DMS153 (cell line): ENCODE measurements at regions not wholly inside any gene's neighbourhood (a gene's known extent, or its start where the extent isn't known, plus 50 kb on each side); places are given as distances from the start of the nearest gene placed in this dataset.
"Not testable (repeated sequence)": the region's sequence is repeated elsewhere in the genome, so short reads cannot be mapped to it uniquely, and the experiment has no call there.

Experiments
- DNase-seq: peaks from one replicate; lab custom pipeline; 2025; lab: John Stamatoyannopoulos, UW

DNA sequence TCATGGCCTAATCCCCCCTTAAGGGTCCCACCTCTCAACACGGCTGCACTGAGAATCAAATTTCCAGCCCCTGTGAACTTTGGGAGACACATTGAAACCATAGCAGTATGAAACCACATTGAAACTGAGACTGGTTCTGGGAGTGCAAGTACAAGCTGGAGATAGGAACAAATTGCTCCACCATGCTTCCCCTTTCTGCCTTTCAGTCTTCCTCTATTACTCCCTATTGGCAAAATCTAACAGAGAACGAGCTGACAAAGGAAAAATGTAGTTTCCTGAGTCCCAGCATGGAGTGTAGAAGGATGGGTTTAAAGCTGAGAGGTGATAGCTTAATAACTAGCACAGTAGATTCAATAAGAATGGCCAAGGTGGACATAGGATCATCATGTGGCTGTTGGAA is 161.7 kb upstream of the RPL34 start:
- no peak for DNase-seq

- no peak for DNase-seq
Observed at GRCh38 chr4:108454227-108454626, 166.1 kb upstream of the RPL34 start.

- DNase-seq, result no peak
Observed at GRCh38 chr4:108453366-108453765, 167.0 kb upstream of the RPL34 start.

- DNase-seq, result no peak
Observed at GRCh38 chr4:108450236-108450898, 170.0 kb upstream of the RPL34 start.

DNA sequence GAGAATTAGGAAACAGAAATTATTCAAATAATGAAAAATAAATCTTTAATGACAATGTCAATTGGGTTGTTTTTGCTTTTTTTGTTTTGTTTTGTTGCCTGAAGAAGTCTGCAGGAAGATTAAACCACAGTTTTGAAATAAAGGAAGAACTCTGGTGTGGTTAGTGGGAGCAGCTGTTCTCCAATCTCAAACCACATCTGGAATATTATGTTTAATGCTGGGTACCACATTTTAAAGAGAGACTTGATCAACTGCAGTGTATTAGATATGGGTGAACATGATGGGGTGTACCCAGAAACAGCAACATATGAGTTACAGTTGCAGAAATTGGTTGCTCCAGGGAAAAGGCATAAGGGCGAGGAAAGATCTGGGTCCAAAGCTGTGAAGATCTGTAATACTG is 171.2 kb upstream of the RPL34 start:
- DNase-seq, result no peak

GRCh38 chr4:108446556-108446955 is 173.8 kb upstream of the RPL34 start:
- no peak for DNase-seq

- no peak for DNase-seq
Observed at GRCh38 chr4:108445716-108446115, 174.7 kb upstream of the RPL34 start.

- no peak for DNase-seq
Observed at GRCh38 chr4:108443585-108443984, 176.8 kb upstream of the RPL34 start.

- DNase-seq, result no peak
Observed at GRCh38 chr4:108433832-108434231, 186.5 kb upstream of the RPL34 start.

- DNase-seq, result not testable (repeated sequence)
Observed at GRCh38 chr4:108433394-108433793, 187.0 kb upstream of the RPL34 start.

DNA sequence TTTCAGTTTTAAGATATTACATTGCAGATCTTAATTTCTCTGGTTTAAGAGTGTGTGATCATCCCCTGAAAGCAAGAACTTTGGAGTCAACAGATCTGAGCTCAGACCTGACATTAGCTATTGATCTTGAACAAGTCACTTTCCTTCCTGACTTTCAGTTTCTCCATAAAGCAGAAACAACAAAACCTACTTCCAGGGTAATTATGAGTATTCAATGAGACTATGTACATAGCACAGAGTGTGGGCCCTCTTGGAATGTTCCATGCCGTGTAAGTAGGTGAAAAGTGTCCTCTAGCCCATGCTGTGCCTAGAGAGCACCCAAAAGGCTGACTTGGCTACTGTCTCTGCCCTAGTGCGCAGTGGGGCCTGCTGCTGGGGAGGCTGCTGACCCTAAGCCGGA is 188.0 kb upstream of the RPL34 start:
- no peak for DNase-seq

GRCh38 chr4:108431986-108432385 is 188.4 kb upstream of the RPL34 start:
- no peak for DNase-seq

DNA sequence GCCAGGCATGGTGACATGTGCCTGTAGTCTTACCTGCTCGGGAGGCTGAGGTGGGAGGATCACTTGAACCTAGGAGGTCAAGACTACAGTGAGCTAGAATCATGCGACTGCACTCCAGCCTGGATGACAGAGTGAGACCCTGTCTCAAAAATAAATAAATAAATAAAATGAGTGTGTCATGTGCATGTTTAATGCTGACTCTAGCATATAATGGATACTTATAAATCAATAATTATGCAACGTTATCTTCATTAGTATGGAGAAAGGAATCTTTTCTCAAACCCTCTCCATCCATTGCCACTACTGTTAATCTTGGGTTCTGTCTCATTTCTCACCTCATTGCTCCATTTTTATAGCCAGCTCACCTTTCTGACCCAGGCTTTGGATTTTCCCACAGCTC is 189.5 kb upstream of the RPL34 start:
- DNase-seq, result no peak

- DNase-seq, result no peak
Observed at GRCh38 chr4:108429662-108430061, 190.7 kb upstream of the RPL34 start.

DNA sequence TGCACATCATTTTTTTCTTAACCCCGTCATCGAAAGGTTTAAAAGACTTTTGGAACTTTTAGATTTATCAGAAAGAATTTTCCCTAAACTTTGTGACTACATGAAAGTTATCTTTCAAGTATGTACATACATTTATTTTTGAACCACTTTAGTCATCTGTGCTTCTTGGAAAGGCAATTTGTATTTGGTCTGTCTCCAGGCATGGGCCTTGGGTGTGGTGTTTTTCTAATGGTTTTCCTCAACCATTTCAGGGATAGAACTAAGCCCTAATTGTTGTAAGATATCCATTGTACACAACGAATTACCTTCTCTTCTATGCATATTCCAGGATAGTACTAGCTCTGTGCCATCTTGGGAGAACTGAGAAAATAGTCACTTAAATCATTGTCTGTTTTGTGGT is 191.5 kb upstream of the RPL34 start:
- no peak for DNase-seq

- no peak for DNase-seq
Observed at GRCh38 chr4:108427946-108428485, 192.4 kb upstream of the RPL34 start.

DNA sequence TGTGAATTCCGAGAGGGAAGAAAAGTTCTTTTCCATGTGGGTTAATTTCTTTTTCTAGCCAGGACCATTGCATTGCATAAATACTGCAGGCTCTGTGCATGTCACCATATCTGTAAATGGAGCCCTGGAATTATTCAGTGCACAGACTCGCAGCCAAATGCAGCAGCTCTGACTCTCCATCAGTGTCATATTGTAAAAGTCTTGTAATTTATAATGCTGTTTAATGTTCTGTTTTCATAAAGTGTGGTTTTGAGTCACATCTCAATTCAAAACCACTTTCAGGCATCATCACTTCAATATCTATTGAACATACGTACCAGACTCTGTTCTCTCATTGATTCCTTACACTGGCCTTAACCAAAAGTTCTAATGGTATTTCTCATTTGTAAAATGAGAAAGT is 193.9 kb upstream of the RPL34 start:
- DNase-seq, result no peak

GRCh38 chr4:108425988-108426387 is 194.4 kb upstream of the RPL34 start:
- DNase-seq, result no peak

DNA sequence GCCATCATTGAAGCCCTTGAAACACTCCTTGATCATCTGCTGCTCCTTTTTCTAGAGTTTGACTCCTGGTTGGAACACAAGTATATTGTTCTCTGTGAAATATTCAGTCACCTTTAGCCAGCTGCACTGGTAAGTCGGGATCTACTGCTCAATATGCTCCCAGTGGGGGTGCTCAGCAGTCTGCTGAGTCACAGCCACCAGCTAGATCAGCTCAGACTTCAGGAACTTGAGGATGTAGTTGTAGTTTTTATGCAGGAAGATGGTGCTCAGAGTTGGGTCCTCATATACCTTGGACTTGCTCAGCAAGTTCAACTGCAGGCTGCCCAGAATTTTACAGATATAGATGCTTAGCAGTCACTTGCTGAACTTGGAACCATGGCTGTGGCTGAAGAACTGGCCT is 202.5 kb upstream of the RPL34 start:
- no peak for DNase-seq

GRCh38 chr4:108416831-108417230 is 203.5 kb upstream of the RPL34 start:
- no peak for DNase-seq

DNA sequence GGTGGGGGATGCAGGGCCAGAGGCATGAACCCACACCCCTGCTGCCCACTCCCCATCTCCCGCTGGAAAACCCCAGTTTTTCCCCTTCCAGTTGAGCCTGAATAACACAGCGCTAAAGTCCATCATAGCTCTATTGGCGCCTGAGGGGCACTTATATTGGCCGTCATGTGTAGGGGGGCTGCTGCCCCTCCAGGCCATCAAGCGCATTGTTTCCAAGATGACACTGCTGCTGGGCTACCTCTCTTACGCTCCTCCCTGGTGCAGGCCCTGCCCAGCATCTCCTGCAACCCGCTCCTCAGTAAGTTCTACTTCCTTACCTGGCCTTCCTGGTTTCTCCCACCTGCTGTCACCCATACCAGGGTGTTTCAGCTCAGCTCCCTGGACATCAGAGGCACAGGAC is 205.0 kb upstream of the RPL34 start:
- DNase-seq, result no peak

GRCh38 chr4:108411836-108412235 is 208.5 kb upstream of the RPL34 start:
- DNase-seq, result no peak

DNA sequence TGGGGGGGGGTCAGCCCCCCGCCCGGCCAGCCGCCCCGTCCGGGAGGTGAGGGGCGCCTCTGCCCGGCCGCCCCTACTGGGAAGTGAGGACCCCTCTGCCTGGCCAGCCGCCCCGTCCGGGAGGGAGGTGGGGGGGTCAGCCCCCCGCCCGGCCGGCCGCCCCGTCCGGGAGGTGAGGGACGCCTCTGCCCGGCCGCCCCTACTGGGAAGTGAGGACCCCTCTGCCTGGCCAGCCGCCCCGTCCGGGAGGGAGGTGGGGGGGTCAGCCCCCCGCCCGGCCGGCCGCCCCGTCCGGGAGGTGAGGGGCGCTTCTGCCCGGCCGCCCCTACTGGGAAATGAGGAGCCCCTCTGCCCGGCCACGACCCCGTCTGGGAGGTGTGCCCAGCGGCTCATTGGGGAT is 210.7 kb upstream of the RPL34 start:
- DNase-seq, result not testable (repeated sequence)

GRCh38 chr4:108405586-108405985 is 214.8 kb upstream of the RPL34 start:
- DNase-seq, result no peak
